ENCODE measurements at regions not wholly inside any gene's neighbourhood (a gene's known extent, or its start where the extent isn't known, plus 50 kb on each side); places are given as distances from the start of the nearest gene placed in this dataset.
"Not testable (repeated sequence)": the region's sequence is repeated elsewhere in the genome, so short reads cannot be mapped to it uniquely, and the experiment has no call there.

GRCh38 chr7:138169441-138169851 is 93.2 kb downstream of the AKR1D1 start:
- no peak for DNase-seq (ENCODE audit: low spot score)

GRCh38 chr7:138170298-138170697 is 94.0 kb downstream of the AKR1D1 start:
- DNase-seq (ENCODE audit: low spot score): no peak

- no peak for DNase-seq (ENCODE audit: low spot score)
These were observed 94.9 kb downstream of the AKR1D1 start for GRCh38 chr7:138170959-138171703.

GRCh38 chr7:138173548-138173947 is 97.3 kb downstream of the AKR1D1 start:
- no peak for DNase-seq (ENCODE audit: low spot score)

GRCh38 chr7:138176060-138176459 is 99.8 kb downstream of the AKR1D1 start:
- no peak for DNase-seq (ENCODE audit: low spot score)

GRCh38 chr7:138184191-138184590 is 107.9 kb downstream of the AKR1D1 start:
- DNase-seq (ENCODE audit: low spot score): no peak

- no peak for DNase-seq (ENCODE audit: low spot score)
These were observed 109.1 kb downstream of the AKR1D1 start for GRCh38 chr7:138185132-138185908.

GRCh38 chr7:138186951-138187351 is 110.7 kb downstream of the AKR1D1 start:
- DNase-seq (ENCODE audit: low spot score): no peak

GRCh38 chr7:138188290-138188858 is 112.1 kb downstream of the AKR1D1 start:
- DNase-seq (ENCODE audit: low spot score): no peak

- DNase-seq (ENCODE audit: low spot score): no peak
These were observed 118.3 kb downstream of the AKR1D1 start for GRCh38 chr7:138194567-138194966.

GRCh38 chr7:138195151-138195571 is 118.9 kb downstream of the AKR1D1 start:
- no peak for DNase-seq (ENCODE audit: low spot score)

GRCh38 chr7:138196503-138196946 is 120.3 kb downstream of the AKR1D1 start:
- DNase-seq (ENCODE audit: low spot score): not testable (repeated sequence)

GRCh38 chr7:138196971-138197896 is 121.0 kb downstream of the AKR1D1 start:
- no peak for DNase-seq (ENCODE audit: low spot score)

GRCh38 chr7:138204285-138204981 is 128.2 kb downstream of the AKR1D1 start:
- no peak for DNase-seq (ENCODE audit: low spot score)

GRCh38 chr7:138204982-138205298 is 128.7 kb downstream of the AKR1D1 start:
- DNase-seq (ENCODE audit: low spot score): no peak

- no peak for DNase-seq (ENCODE audit: low spot score)
These were observed 129.4 kb downstream of the AKR1D1 start for GRCh38 chr7:138205614-138206150.

- DNase-seq (ENCODE audit: low spot score): no peak
These were observed 131.3 kb downstream of the AKR1D1 start for GRCh38 chr7:138207555-138207971.

GRCh38 chr7:138208142-138208570 is 131.9 kb downstream of the AKR1D1 start:
- no peak for DNase-seq (ENCODE audit: low spot score)

GRCh38 chr7:138208864-138209263 is 132.6 kb downstream of the AKR1D1 start:
- no peak for DNase-seq (ENCODE audit: low spot score)

- DNase-seq (ENCODE audit: low spot score): no peak
These were observed 136.1 kb downstream of the AKR1D1 start for GRCh38 chr7:138212314-138212713.

GRCh38 chr7:138214926-138215325 is 138.7 kb downstream of the AKR1D1 start:
- no peak for DNase-seq (ENCODE audit: low spot score)
